ENCODE measurements at regions not wholly inside any gene's neighbourhood (a gene's known extent, or its start where the extent isn't known, plus 50 kb on each side); places are given as distances from the start of the nearest gene placed in this dataset.

- TF ChIP-seq GATA2 (IDR thresholded peaks at IDR 0.05; ENCODE audit: low read depth, low read length) (no peak), GATA3 (IDR thresholded peaks at IDR 0.05; ENCODE audit: low read depth, low read length) (no peak)
These were observed 115.1 kb downstream of the CYP26B1 start for GRCh38 chr2:72032481-72033041.
